ELF-1 (cell line): ENCODE measurements at regions not wholly inside any gene's neighbourhood (a gene's known extent, or its start where the extent isn't known, plus 50 kb on each side); places are given as distances from the start of the nearest gene placed in this dataset.
"Not testable (repeated sequence)": the region's sequence is repeated elsewhere in the genome, so short reads cannot be mapped to it uniquely, and the experiment has no call there.

Source experiments
- DNase-seq: peaks from one replicate; pipeline ENCODE4 v3.0.0-alpha.2; 2016; ENCODE audit warnings: low read depth, low spot score

- no peak for DNase-seq
Measured at GRCh38 chr18:73007195-73007914, 139.6 kb upstream of the NETO1 start.

DNA sequence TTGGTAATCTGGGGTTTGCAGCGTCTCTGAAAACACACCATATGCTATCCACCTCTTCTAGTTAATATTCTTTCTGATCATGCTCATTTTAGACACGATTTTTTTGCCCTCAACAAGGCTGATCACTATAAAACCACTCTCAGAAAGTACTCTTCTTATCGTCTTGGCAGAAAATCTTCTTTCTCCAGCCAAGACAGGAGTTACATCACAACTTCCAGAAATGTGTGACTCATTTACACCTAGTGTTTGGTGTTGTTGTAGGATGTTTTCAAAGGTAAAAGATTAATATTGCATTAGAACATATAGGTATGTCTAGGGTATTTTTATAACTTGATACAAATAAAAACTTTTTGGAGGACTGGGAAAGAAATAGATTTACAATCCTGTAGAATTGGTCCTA is 138.5 kb upstream of the NETO1 start:
- no peak for DNase-seq

- no peak for DNase-seq
Measured at GRCh38 chr18:73004260-73004659, 136.5 kb upstream of the NETO1 start.

- no peak for DNase-seq
Measured at GRCh38 chr18:72999971-73000607, 132.3 kb upstream of the NETO1 start.

GRCh38 chr18:72995558-72995957 is 127.8 kb upstream of the NETO1 start:
- DNase-seq: no peak

DNA sequence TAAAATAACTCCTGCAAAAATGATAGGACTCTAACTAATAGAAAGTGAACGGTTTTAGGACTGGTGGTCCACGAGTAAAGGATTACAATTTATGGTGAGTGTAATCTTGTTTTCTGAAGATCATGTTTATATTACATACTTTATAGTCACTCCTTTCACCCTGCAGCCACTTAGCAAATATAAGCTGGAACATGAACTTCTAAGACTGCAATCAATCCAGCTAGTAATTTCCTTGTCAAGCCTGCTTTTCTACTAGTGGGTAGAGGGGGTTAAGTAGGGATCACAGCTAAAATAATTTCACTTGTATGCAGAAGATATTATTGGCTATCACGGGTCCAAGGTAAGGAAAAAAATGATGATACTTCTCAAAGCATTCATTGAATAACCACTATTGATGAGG is 125.5 kb upstream of the NETO1 start:
- no peak for DNase-seq

DNA sequence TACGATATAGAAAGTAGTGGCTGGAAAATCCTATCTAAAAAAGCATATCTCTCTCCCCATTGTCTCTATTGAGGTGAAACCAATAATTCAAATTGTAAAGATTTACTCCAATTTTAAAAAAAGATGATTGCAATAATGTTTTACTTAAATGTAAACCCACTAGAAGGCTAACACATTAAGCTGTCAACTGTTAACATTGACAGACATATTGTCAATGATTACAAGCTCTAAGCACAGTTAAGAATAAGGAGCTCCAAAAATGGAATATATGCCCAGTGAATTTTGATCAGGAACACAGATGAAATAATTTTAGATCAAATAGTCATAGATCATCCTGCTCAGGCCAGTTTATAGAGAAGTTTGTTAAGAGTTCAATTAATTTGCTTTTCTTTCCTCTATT is 123.6 kb upstream of the NETO1 start:
- DNase-seq: no peak

- not testable (repeated sequence) for DNase-seq
Measured at GRCh38 chr18:72987570-72987969, 119.8 kb upstream of the NETO1 start.

GRCh38 chr18:72986103-72986502 is 118.3 kb upstream of the NETO1 start:
- DNase-seq: no peak

- DNase-seq: no peak
Measured at GRCh38 chr18:72985686-72986085, 117.9 kb upstream of the NETO1 start.

GRCh38 chr18:72984290-72984689 is 116.5 kb upstream of the NETO1 start:
- no peak for DNase-seq

GRCh38 chr18:72973841-72974240 is 106.1 kb upstream of the NETO1 start:
- no peak for DNase-seq

GRCh38 chr18:72965616-72966015 is 97.8 kb upstream of the NETO1 start:
- DNase-seq: no peak

GRCh38 chr18:72958195-72958594 is 90.4 kb upstream of the NETO1 start:
- DNase-seq: not testable (repeated sequence)

- no peak for DNase-seq
Measured at GRCh38 chr18:72948439-72948838, 80.7 kb upstream of the NETO1 start.

- DNase-seq: no peak
Measured at GRCh38 chr18:72942766-72943165, 75.0 kb upstream of the NETO1 start.

DNA sequence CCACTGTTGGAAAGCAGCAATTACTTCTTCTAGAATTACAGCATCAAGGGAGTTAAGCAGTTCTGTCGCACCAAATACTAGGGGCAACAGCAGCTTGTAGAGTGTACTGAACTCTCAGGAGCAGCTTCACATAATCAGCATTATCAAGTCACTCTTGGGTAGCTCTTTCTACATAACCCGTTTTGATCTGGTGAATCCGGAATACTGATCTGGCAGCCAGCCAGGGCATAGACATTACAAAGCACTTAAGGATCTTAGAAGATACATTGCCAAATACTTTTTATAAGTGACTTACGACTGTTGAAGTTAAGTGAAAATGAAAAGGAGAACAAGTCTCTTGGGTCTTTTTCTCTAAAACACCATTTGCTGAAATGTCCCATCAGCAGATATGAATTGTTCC is 73.2 kb upstream of the NETO1 start:
- no peak for DNase-seq

- DNase-seq: no peak
Measured at GRCh38 chr18:72940509-72940908, 72.7 kb upstream of the NETO1 start.

DNA sequence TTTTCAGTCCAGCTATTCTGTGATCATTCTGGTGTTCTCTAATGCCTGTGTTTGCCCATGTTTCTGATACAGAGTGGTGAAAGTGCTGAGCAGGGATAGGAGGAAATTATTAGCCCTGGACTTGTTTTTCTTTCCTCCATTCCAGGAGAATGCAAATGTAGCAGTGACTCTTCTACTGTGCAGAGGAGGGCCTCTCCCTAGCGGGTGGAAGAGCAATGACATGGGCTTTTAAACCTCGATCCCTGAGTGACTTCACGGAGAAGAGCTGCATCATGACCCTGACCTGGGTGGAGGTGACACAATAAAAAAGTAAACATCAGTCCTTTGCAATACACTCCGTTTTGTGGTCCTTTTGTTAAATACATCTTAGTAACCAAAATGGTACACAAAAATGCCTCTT is 68.0 kb upstream of the NETO1 start:
- no peak for DNase-seq

GRCh38 chr18:72922895-72923294 is 55.1 kb upstream of the NETO1 start:
- no peak for DNase-seq
